GM23338 (cell line): ENCODE measurements at regions not wholly inside any gene's neighbourhood (a gene's known extent, or its start where the extent isn't known, plus 50 kb on each side); places are given as distances from the start of the nearest gene placed in this dataset.
A peak's percentile ranks its signal among the peaks of the same experiment; 100 is the strongest.

Source experiments
- ATAC-seq: fragments of 200-7000 bp; cut with Tn5 transposase; 3 replicates; pipeline ENCODE4 v1.9.1; 2020
- DNase-seq: peaks from one replicate; pipeline ENCODE4 v3.0.0-alpha.2; 2015; ENCODE audit warnings: low spot score
- H2AFZ ChIP-seq: fragments of 200-600 bp; sonication (generic); 2 replicates; pipeline ENCODE4 v1.8.0; 2016; ENCODE audit warnings: antibody characterized with exemption, mild to moderate bottlenecking, moderate library complexity
- H3F3A ChIP-seq: fragments of 200-600 bp; sonication (generic); replicated peaks from 2 replicates; pipeline ENCODE4 v1.8.0; 2017; ENCODE audit warnings: antibody characterized with exemption, mixed run types, low read depth
- H3K27ac ChIP-seq: fragments of 200-600 bp; sonication (generic); 2 replicates; pipeline ENCODE4 v1.6.1; 2016; ENCODE audit warnings: low read depth
- H3K27me3 ChIP-seq: fragments of 200-600 bp; sonication (generic); 2 replicates; pipeline ENCODE4 v1.8.0; 2016; ENCODE audit warnings: mild to moderate bottlenecking, mixed run types, moderate library complexity; ENCODE audit not compliant: insufficient read depth
- H3K36me3 ChIP-seq: fragments of 200-600 bp; sonication (generic); 2 replicates; pipeline ENCODE4 v1.8.0; 2016; ENCODE audit warnings: mild to moderate bottlenecking; ENCODE audit not compliant: insufficient read depth
- H3K4me1 ChIP-seq: fragments of 200-600 bp; sonication (generic); 2 replicates; pipeline ENCODE4 v1.8.0; 2016; ENCODE audit warnings: mild to moderate bottlenecking, moderate library complexity; ENCODE audit not compliant: insufficient read depth
- H3K4me2 ChIP-seq: fragments of 200-600 bp; sonication (generic); 2 replicates; pipeline ENCODE4 v1.7.1; 2017; ENCODE audit warnings: mixed run types
- H3K4me3 ChIP-seq: fragments of 200-600 bp; sonication (generic); 2 replicates; pipeline ENCODE4 v1.6.1; 2016; ENCODE audit warnings: mixed run types
- H3K79me2 ChIP-seq: fragments of 200-600 bp; sonication (generic); replicated peaks from 2 replicates; pipeline ENCODE4 v1.8.0; 2017; ENCODE audit warnings: mild to moderate bottlenecking; ENCODE audit not compliant: insufficient read depth
- H3K9me2 ChIP-seq: fragments of 200-600 bp; sonication (generic); 2 replicates; pipeline ENCODE4 v1.8.0; 2017; ENCODE audit not compliant: insufficient read depth
- H4K20me1 ChIP-seq: fragments of 200-600 bp; sonication (generic); replicated peaks from 2 replicates; pipeline ENCODE4 v1.8.0; 2017; ENCODE audit warnings: mild to moderate bottlenecking; ENCODE audit not compliant: insufficient read depth
- H3K27ac Mint-ChIP-seq: 2 replicates; pipeline ENCODE4 v1.8.0; 2020; ENCODE audit warnings: inconsistent platforms, mild to moderate bottlenecking, moderate library complexity, mixed read lengths
- H3K27me3 Mint-ChIP-seq: 3 replicates; pipeline ENCODE4 v1.8.0; 2022; ENCODE audit warnings: low read depth, mild to moderate bottlenecking, moderate library complexity, mixed read lengths, inconsistent platforms; ENCODE audit not compliant: insufficient read depth, poor library complexity
- H3K36me3 Mint-ChIP-seq: 3 replicates; pipeline ENCODE4 v1.8.0; 2021; ENCODE audit warnings: low read depth, mild to moderate bottlenecking, inconsistent platforms, moderate library complexity, mixed read lengths
- H3K4me1 Mint-ChIP-seq: 3 replicates; pipeline ENCODE4 v1.8.0; 2020; ENCODE audit warnings: mild to moderate bottlenecking, inconsistent platforms, mixed read lengths
- H3K4me3 Mint-ChIP-seq: 3 replicates; pipeline ENCODE4 v1.8.0; 2021; ENCODE audit warnings: moderate library complexity, mild to moderate bottlenecking, inconsistent platforms, mixed read lengths
- H3K9me3 Mint-ChIP-seq: 3 replicates; pipeline ENCODE4 v1.8.0; 2020; ENCODE audit warnings: moderate library complexity, mild to moderate bottlenecking, inconsistent platforms, mixed read lengths
- CTCF ChIP-seq, 2 experiments: fragments of 200-600 bp in 1 of 2; sonication (generic) in 1 of 2; conservative IDR thresholded peaks; 2 replicates each; pipeline versions ENCODE4 v1.5.1 to v1.6.1; 2016 to 2017; ENCODE audit warnings: antibody characterized with exemption in 2 of 2, low read depth in 2 of 2, mild to moderate bottlenecking in 2 of 2, moderate library complexity in 1 of 2
- ETS1 ChIP-seq: IDR thresholded peaks from 2 replicates; pipeline ENCODE4 v1.6.1; 2016; ENCODE audit warnings: antibody characterized with exemption
- EZH2phosphoT487 ChIP-seq: fragments of 200-600 bp; sonication (generic); IDR thresholded peaks from one replicate; pipeline ENCODE4 v1.8.1; 2018; ENCODE audit warnings: antibody characterized with exemption; ENCODE audit not compliant: unreplicated experiment
- JUNB ChIP-seq: IDR thresholded peaks from one replicate; pipeline ENCODE4 v1.6.1; 2016; ENCODE audit warnings: antibody characterized with exemption; ENCODE audit not compliant: unreplicated experiment
- POLR2AphosphoS5 ChIP-seq: IDR thresholded peaks from 2 replicates; pipeline ENCODE4 v1.6.1; 2016; ENCODE audit warnings: antibody characterized with exemption, low read depth
- REST ChIP-seq: IDR thresholded peaks from one replicate; pipeline ENCODE4 v1.6.1; 2018; ENCODE audit warnings: antibody characterized with exemption; ENCODE audit not compliant: unreplicated experiment
- STAT1 ChIP-seq: IDR thresholded peaks from one replicate; pipeline ENCODE4 v1.6.1; 2016; ENCODE audit warnings: antibody characterized with exemption; ENCODE audit not compliant: unreplicated experiment

- TF ChIP-seq REST: no peak
- no peak for TF ChIP-seq ETS1
- no peak for TF ChIP-seq STAT1
- TF ChIP-seq CTCF (conservative IDR thresholded peaks at IDR 0.05; ENCODE audit: low read depth in 2 of 2): no peak
- TF ChIP-seq EZH2phosphoT487: no peak
- TF ChIP-seq POLR2AphosphoS5: no peak
Observed at GRCh38 chr1:218538341-218538740, 193.2 kb downstream of the TGFB2 start (continued).

GRCh38 chr1:218546314-218546713 lies 201.2 kb downstream of the TGFB2 start:
- Histone ChIP-seq H3K27ac (no peak overlapping the region), H3K4me1 (0 out of 2 replicates have a peak, but pooled peaks cover under 1% of the 10 kb centered on the region), H3K9me2 (no peaks in the 10 kb centered on the region), H3K4me2 (no peak overlapping the region), H3K79me2 (no peaks in the 10 kb centered on the region), H3K36me3 (no peaks in the 10 kb centered on the region), H2AFZ (no peak overlapping the region), H4K20me1 (no peaks in the 10 kb centered on the region), H3K4me3 (no peak overlapping the region), H3F3A (no peaks in the 10 kb centered on the region), H3K27me3 (no peaks in the 10 kb centered on the region)
- no peak for ATAC-seq
- no peak for DNase-seq
- Mint-ChIP-seq H3K4me1 (peaks cover 2% of the 10 kb centered on the region; the same call in 2 of the 3 replicates), H3K36me3 (no peaks in the 10 kb centered on the region), H3K27ac (no peak overlapping the region), H3K27me3 (no peaks in the 10 kb centered on the region), H3K9me3 (no peaks in the 10 kb centered on the region), H3K4me3 (no peak overlapping the region)
- TF ChIP-seq JUNB (no peak), CTCF (conservative IDR thresholded peaks at IDR 0.05; ENCODE audit: low read depth in 2 of 2) (0 out of 4 replicates have a peak, but pooled peaks of 1 of the 2 experiments have one; percentile 11)
